Loucy (cell line): ENCODE measurements at regions not wholly inside any gene's neighbourhood (a gene's known extent, or its start where the extent isn't known, plus 50 kb on each side); places are given as distances from the start of the nearest gene placed in this dataset.
"Not testable (repeated sequence)": the region's sequence is repeated elsewhere in the genome, so short reads cannot be mapped to it uniquely, and the experiment has no call there.

Source experiments
- EZH2phosphoT487 ChIP-seq: fragments of 200-600 bp; IDR thresholded peaks from 2 replicates; pipeline ENCODE4 v1.6.1; 2018; ENCODE audit warnings: antibody characterized with exemption, mild to moderate bottlenecking, moderate library complexity, borderline replicate concordance
- TF ChIP-seq, protein P1 (sequence below): fragments of 200-600 bp; sonication (generic); conservative IDR thresholded peaks from 2 replicates; pipeline ENCODE4 v1.5.1; 2014; ENCODE audit warnings: mild to moderate bottlenecking, antibody characterized with exemption, low read length

DNA sequence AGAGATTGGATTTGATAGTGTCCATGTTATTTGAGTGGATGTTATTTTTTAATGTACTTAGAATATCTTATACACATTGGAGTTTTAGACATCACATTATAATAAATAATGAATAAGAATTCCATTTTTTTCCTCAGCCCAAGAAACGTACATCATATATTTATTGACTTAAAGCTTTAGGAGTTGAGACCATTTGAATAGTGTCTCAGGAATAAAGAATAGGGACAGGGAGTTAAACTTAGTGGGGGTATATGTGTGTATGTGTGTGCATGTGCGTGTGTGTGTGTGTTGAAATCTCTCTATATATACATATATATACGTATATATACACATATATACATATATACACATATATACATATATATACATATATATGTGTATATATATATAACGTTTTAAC is 542.9 kb upstream of the CHD1 start:
- TF ChIP-seq, protein P1, sequence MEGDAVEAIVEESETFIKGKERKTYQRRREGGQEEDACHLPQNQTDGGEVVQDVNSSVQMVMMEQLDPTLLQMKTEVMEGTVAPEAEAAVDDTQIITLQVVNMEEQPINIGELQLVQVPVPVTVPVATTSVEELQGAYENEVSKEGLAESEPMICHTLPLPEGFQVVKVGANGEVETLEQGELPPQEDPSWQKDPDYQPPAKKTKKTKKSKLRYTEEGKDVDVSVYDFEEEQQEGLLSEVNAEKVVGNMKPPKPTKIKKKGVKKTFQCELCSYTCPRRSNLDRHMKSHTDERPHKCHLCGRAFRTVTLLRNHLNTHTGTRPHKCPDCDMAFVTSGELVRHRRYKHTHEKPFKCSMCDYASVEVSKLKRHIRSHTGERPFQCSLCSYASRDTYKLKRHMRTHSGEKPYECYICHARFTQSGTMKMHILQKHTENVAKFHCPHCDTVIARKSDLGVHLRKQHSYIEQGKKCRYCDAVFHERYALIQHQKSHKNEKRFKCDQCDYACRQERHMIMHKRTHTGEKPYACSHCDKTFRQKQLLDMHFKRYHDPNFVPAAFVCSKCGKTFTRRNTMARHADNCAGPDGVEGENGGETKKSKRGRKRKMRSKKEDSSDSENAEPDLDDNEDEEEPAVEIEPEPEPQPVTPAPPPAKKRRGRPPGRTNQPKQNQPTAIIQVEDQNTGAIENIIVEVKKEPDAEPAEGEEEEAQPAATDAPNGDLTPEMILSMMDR = not testable (repeated sequence)
- TF ChIP-seq EZH2phosphoT487 = not testable (repeated sequence)
